Endothelial cell of umbilical vein (primary cell): ENCODE measurements at regions not wholly inside any gene's neighbourhood (a gene's known extent, or its start where the extent isn't known, plus 50 kb on each side); places are given as distances from the start of the nearest gene placed in this dataset.

Experiments
- FOS ChIP-seq: IDR thresholded peaks from 2 replicates; pipeline ENCODE4 v1.6.1; 2011; ENCODE audit warnings: mild to moderate bottlenecking, low read length, moderate library complexity, borderline replicate concordance; ENCODE audit not compliant: insufficient read depth
- POLR2A ChIP-seq: IDR thresholded peaks from 2 replicates; pipeline ENCODE4 v1.6.1; 2012; ENCODE audit warnings: low read depth, mild to moderate bottlenecking, control low read depth, low read length
- POLR2AphosphoS5 ChIP-seq: IDR thresholded peaks from 2 replicates; pipeline ENCODE4 v1.6.1; 2012; ENCODE audit warnings: low read depth, mild to moderate bottlenecking, control low read depth, low read length, moderate library complexity; ENCODE audit not compliant: insufficient read depth
- TF ChIP-seq, protein P1 (sequence below), 2 donors: IDR thresholded peaks; 1 replicate in 1 of 2; 2 replicates in 1 of 2; pipeline ENCODE4 v1.5.1; 2011; ENCODE audit warnings: low read length in 2 of 2, mild to moderate bottlenecking in 2 of 2, moderate library complexity in 2 of 2, control low read depth in 1 of 2, inconsistent platforms in 1 of 2, low read depth in 1 of 2; ENCODE audit not compliant: insufficient read depth in 1 of 2; ENCODE audit errors: extremely low read depth in 1 of 2

DNA sequence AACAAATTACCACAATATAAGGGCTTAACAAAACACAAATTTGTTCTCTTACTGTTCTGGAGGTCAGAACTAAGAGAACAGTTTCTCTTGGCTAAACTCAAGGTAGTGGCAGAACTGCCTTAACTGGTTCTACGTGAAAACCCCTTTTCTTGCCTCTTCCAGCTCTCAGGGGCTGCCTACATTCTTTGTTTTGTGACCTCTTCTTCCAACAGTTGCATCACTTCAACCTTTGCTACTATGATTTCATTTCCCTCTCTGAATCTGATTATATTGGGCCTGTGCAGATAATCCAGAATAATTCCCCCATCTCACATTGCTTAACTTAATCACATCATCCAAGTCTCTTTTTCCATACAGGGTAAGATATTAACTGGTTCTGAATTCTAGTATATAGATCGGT lies 624.6 kb downstream of the ZPLD1 start:
- TF ChIP-seq POLR2A (no peak), POLR2AphosphoS5 (no peak), FOS (no peak)
- TF ChIP-seq, protein P1, sequence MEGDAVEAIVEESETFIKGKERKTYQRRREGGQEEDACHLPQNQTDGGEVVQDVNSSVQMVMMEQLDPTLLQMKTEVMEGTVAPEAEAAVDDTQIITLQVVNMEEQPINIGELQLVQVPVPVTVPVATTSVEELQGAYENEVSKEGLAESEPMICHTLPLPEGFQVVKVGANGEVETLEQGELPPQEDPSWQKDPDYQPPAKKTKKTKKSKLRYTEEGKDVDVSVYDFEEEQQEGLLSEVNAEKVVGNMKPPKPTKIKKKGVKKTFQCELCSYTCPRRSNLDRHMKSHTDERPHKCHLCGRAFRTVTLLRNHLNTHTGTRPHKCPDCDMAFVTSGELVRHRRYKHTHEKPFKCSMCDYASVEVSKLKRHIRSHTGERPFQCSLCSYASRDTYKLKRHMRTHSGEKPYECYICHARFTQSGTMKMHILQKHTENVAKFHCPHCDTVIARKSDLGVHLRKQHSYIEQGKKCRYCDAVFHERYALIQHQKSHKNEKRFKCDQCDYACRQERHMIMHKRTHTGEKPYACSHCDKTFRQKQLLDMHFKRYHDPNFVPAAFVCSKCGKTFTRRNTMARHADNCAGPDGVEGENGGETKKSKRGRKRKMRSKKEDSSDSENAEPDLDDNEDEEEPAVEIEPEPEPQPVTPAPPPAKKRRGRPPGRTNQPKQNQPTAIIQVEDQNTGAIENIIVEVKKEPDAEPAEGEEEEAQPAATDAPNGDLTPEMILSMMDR (IDR thresholded peaks at IDR 0.05; ENCODE audit: extremely low read depth in 1 of 2, insufficient read depth in 1 of 2, low read depth in 1 of 2, low read length in 2 of 2), result no peak
